GM21528 (cell line): ENCODE measurements at regions not wholly inside any gene's neighbourhood (a gene's known extent, or its start where the extent isn't known, plus 50 kb on each side); places are given as distances from the start of the nearest gene placed in this dataset.

Experiments
- ATAC-seq: cut with Tn5 transposase; IDR thresholded peaks from one replicate; pipeline ENCODE4 v1.9.1; 2021; ENCODE audit warnings: mild to moderate bottlenecking, moderate library complexity; ENCODE audit not compliant: unreplicated experiment, low FRiP score

DNA sequence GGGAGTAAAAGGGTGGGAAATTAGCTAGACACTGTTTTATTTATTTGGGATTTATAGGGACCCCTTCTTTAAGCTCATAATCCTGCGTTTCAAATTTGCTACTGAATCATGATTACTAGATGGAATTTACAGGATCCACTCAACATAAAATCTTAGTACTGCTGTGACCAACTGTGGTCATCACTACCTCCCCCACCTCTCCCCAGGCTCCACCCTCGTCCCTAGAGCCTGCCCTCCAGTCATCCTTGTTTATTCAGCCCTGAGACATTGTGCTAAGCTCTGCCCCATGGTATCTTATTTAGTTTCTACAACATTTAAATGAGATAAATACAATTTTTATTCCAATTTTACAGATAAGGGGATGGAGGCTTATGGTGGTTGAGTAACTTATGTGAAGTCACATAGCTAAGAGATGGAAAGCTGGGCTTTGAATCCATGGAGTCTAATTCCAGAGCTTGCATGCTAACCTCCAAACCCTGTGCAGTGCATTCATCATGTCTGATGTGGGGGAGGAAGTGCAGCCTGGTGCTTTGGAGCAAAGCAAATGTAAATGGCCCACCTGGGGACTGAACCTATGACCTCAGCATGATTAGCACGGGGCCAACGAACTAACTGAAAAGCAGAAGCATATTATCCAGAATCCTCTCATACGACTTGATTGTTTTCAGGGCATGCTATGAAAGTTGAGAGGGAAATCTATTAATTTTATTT, 502.4 kb downstream of the TMEM182 start:
- no peak for ATAC-seq

DNA sequence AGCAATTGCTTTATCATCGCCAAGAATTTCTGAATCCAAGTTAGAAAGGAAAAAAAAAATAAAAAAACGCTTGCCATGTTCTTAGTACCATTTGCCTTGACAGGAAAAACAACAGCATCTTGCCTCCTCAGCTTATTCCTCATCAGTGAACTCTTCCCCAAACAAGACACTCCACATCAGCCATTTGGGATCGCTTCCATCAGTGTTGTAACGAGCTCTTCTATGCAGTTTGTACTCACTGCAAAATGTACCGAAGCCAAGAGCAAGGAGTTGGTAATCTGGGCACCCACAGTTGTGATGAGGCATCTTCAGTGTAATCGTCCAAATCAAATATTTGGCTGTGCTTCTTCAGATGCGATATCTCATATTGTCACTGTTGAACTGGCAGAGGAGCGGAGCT, 503.7 kb downstream of the TMEM182 start:
- no peak for ATAC-seq

DNA sequence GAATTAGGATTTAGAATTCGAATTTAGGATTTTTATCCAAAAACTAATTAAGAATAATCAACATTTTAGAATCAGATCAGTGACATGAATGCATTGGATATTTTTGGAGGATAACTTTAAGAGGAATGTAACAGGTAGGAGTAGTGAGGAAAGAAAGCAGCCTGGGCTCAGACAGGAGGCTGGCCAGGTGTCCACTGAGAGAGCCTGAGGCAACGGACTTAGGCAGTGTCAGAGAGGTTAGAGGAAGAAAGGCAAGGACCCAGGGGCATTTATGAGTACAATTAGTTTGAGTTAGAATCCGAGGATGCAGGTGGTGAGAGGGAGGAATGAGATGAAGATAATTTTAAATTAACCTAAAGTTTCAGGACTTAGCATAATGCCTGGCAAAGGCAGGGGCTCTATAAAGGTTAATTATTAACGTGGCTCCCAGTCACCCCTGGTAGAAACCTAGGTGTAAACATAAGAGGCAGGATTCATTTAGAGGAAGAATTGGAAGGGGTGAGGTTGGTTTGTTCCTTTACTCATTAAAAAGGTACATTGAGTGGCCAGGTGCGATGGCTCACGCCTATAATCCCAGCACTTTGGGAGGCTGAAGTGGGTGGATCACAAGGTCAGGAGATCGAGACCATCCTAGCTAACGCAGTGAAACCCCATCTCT, 507.1 kb downstream of the TMEM182 start:
- ATAC-seq: no peak

DNA sequence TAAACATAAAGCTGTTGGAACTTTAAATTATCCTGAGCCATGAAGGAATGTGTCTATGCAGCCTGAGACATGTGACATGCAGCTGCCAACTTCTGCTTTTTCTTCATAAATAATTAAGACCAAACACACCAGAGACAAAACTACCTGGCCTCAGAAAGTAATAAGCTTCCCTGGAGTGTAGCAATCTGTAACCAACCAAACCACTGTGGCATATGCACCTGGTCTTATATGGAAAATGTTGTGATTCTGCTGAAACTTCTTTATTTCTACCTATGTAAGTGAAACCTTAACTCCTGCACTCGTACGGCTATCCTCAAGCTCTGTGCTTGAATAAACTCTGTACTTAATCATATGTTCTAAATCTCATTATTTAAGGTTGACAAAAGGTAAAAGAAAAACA, 515.0 kb downstream of the TMEM182 start:
- no peak for ATAC-seq

DNA sequence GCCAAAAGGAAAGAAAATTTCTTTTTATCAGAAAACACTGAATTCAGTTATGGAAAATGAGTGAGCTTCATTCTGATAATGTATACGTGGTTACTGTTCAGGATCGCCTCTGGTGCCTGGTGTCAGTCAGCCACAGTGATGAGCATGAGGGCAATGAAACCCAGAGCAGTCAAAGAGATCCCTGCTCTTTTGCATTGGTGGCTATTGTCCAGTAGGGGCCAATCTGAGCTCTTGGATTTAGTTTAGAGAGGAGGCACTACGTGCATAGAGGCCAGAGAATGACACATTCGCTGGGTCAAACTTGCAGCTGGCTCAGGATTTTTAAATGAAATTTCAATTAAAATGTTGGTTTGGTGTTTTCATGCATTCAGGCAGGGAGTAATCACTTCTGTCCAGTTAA, 522.9 kb downstream of the TMEM182 start:
- ATAC-seq: no peak

DNA sequence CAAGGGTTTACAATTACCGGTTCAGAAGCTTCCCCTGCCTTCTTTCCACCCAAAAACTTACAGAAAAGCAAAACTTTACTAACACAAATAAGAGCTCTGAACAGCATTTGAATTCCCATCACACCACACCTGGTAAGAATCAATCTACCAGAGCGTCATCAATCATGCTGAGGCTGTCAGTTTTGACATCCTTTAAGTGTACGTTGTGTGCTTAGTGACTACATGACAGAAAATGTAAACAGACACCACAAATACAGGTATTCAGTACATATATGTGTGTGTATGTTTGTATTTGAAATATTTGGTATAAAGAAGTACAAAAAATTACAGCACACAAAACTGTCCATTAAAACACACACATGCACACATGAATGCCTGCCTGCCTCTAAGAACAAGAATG, 523.5 kb downstream of the TMEM182 start:
- no peak for ATAC-seq

DNA sequence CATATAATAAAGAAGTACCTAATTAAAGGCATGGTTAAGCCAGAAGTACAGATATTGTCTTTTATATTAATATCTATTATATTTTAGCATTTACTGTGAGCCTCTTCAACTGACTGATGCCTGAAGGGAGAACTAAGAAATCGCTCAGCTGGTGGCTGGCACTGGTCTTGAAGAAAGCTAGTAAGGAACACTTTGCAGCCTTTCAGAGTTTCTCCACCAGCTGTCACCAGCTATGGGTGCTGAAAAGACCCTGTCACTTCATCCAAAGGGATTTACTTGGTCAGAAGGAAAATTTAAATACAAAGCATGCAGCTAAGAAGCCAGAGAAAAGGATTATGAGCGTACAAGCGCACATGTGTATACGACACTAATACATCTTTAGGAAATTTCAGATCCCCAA, 525.9 kb downstream of the TMEM182 start:
- ATAC-seq: no peak

DNA sequence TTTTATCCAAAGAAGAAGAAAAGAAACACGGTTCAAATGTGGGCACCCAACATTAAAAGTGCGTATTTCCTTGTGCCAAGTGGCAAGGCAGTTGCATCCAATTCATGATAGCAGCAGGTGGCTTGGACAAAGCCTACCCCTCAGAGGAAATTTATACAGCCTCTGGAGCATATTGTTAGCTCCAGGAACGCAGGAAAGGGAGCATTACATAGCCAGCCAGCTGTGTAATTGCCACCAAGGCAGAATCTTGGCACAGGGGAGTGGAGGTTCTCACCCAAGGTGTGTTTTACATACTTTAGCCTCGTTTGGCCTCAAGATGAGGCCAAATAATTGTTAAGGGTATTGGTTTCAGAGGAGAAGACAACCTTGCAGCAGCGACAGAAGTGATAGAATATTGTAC, 526.9 kb downstream of the TMEM182 start:
- no peak for ATAC-seq

DNA sequence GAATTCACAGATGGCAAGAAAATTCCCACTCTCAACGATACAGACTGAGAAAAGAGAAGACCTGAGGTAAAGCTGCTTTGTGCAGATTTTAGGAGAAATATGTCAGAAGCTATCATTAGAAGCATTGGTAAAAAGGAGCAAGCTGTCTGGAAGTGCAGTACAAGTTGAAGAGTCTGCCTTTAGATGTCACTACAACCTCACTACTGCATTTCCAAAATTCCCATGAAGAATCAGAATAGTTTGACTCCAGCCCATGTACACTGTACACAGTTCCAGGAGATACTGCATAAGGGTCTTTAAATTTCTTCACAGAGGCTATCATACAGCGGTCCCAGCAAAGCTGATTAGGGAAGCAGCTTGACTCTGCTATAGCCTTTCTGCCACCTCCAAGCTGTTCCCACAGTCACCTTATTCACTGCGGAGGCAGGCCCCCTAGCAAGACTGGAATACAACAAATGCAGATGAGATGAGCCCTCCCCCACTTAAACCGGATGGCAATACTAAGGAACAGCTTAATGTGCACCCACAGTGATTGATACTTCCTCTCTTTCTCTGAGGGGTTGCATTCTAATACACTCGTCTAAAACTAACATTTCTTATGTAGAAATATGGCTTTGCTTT, 527.4 kb downstream of the TMEM182 start:
- ATAC-seq: no peak

DNA sequence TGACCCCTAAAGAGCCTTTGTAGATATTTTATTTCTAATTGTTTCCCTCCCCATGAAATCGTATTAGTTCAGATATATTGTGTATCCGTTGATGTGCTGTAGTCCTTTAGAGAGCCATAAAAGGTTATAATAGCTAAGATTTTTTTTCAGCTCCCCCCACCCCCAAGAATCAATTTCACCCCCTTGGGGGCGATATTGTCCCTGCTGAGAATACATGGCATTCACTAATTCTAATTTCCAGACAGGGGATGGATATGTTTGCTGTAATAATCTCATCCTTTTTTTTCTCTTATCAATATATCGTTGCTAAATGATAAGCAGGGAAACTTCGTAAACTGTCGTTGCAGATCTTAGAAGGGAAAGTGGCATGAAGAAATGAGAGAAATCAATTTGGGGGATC, 530.7 kb downstream of the TMEM182 start:
- ATAC-seq: no peak

DNA sequence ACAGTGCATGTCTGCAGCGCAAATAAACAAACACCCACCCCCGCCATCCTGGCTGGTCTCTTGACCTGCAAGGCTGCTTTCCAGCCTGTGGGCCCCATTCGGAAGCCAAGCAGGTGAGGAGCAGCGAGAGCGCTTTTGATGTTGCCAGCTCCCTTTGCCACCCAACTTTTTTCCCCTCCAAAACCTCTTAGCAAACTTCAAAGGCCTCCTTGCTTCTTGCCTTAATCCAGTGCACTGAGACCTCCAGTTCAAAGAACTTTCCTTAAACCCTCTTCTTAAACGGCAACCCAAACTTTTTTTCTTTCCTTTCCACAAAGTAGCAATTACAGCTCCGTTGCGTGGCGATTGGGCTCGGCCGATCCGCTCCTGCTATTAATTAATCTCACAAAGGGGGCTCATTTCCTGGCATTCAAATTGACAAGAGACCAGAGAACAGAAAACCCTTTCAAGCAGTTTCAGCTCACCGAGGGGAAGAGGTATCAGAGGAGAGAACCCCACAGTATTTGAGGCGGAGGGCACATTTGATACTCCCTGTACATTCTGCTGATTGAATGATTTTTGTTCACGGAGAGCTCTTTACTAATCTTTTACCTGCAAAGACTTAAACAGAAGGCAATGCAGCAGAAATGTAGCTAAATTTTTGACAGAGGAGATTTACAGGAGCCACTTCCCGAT, 531.4 kb downstream of the TMEM182 start:
- ATAC-seq: no peak

DNA sequence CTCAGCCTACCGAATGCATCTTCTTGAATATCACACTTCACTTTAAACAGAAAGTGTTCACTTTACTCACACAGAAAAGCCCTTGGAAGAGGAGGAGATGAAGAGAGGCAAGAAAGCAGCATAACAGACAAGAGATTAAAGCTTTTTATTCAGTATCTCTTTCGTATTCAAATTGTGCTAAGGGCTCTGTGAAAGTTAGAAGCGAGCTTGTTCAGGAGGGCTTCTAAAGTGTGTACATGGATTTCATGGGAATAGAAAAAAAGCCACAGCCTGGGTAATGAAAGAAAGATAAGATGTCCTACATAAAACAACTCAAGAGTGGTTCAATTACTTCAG, 531.9 kb downstream of the TMEM182 start:
- ATAC-seq: no peak

DNA sequence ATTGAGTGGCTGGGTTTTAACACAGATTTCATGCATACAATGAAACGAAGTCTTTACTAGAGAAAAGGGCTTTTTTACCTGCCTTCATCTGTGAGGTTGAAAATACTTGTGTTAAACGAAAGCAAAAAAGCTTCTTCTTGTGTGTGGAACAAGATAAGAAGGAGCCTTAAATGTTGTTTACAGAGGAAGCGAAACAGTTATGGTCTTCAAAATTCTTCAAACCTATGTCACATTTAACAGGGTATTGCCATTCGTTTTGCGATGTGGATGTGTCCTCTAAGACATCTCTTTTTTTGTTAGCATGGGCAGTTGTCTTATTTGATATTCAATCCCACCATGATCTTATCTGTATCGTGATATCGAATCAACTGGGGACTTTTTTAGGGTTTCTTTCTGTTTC, 532.6 kb downstream of the TMEM182 start:
- no peak for ATAC-seq

DNA sequence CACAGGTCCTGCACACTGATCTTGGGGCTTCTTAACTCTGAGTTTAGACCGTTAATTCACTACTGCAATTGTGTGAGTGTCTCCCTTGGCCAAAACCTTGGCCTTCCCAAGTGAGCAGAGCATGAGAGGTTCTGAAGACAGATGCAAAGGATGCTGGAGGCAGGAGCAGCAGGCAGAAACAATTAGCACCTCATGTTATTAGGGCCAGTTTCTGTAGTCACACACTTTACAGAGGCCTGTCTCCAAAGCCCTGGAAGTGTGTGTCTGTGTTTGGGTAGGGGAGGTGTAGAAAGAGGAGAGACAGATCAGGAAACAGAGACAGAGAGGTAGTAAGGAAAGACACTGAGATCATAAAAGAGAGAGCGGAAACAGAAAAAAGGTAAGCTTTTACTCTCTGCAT, 533.8 kb downstream of the TMEM182 start:
- ATAC-seq: no peak

DNA sequence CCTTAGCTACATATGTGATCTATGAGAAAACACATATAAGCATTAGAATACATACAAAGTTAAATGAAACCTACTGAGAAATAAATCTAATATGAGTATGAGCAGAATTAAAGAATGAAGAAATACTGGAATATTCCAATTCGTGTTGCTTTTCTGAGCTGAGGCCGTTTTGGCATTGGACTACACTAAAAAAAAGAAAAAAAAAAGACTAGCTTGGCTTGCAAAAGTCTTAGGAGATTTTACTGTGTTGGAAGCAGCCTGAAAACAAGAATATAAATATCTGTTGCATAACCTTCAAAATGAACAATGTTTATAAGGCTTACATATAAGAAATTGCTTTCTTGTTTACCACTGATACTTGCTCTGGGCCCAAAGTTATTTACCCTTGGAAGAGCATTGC, 562.8 kb downstream of the TMEM182 start:
- ATAC-seq: no peak

DNA sequence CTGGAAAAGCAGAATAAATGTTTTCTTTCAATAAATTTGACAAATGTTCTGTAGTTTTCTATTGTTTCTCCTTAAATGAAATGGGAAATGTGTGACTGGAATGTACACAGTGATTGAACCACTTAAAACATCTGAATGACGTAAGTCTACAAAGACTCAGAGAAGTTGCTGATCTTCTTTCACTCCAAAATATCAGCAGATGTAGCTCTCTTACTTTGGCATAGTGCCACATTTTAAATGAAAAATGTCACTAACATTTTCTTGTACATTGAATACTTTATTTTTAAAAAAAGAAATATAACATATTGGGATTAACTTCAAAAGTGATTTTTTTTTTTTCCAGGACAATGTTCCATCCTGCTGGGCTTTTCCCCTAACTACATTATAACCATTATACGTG, 565.6 kb downstream of the TMEM182 start:
- ATAC-seq: no peak

DNA sequence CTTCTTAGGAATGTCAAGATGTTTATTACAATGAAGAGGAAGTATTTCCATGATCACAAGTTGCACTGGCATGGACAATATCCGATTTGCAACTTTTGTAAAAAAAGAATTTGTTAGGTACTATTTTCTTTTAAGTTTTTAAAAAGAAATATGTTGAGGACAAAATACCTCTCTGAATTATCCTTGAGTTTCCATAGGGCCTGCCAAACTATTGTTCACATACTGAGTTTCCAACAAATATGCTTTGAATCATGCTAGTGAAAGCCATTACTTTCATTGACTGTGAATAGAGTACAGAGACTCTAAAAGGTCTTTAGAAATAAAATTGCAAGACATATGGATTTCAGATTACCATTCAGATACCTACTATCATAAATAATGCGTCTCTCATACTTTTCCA, 566.1 kb downstream of the TMEM182 start:
- no peak for ATAC-seq

DNA sequence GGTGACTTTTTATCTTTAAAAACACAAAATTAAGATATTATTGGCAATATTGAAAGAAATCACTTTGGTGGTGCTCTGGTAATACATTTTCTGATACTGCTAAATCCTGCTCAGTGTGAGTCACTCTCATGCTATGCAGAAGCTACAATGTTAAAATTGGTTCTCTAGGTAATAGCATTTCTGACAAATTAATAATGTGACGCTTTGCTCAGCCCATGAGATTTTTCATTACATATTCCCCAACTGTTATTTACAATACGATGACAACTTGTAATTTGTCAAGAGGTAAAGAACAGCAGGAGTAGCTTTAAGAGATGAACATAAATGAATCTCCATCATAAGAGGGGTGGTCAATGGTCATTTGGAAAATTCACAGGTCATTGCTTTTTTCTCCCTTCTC, 573.6 kb downstream of the TMEM182 start:
- no peak for ATAC-seq

DNA sequence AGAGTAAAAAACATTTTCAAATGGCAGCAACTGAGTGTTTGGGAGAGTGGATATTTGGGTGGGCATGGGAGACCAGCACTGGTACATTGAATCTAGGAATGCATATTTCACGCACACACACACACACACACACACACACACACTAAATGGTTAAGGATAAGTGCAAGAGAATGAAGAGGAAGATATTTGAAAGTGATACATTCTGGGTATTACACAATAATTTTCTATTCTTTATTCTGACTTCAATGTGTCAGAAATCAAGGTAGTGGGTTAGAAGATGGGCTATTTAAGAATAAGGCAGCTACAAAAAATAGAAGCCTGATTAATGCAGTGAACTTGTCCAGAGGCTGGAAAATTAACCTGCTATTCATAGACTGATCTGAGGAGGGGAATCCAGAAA, 577.0 kb downstream of the TMEM182 start:
- no peak for ATAC-seq

DNA sequence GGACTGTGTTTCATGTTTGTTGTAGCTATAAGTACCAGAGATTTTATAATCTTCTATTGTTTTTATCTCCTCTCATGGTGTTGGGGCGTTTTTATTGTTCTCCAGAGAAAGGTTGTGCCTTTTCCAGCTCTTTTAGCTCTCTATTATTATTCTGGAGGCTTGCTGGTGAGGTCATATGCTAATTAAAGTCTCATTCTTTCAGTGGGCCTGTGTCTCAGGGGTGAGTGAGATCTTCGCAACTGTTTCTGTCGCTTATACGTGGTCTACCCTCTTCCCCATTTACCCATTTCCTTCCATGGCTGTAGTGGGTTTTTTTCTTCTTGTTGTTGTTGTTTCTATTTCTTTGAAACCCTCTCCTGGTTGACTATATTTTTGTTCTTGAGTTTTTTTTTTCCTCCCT, 584.9 kb downstream of the TMEM182 start:
- ATAC-seq: no peak

DNA sequence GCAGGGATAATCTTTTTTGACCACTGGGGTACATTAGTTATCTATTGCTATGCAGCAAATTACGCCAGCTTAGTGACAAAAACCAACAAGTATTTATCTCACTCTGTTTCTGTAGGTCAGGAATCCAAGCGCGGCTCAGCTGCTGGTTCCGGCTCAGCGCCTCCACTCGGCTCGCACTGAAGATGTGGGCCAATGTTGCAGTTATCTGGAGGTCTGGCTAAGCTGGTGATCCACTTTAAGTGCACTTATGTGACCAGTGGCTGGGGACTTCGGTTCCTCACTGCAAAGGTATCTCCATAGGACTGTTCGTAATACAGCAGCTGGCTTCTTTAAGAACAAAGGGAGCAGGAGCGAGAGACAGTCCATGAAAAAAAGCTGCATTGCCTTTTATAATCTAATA, 591.9 kb downstream of the TMEM182 start:
- ATAC-seq: no peak

DNA sequence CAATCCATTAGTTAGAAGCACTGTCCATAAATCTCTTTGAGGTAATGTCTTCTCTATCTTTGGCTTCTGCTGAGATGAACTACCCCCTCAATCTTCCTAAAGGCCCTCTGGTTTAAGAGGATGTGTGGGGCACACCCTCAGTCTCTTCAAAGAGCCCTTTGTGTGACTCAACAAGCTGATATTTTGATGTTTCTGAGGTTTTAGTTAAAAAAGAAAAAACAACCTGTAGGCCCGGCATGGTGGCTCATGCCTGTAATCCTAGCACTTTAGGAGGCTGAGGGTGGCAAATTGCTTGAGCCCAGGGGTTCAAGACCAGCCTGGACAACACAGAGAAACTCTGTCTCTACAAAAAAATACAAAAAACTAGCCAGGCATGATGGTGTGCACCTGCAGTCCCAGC, 593.5 kb downstream of the TMEM182 start:
- ATAC-seq: no peak
